Astrocyte of the cerebellum (primary cell): ENCODE measurements at regions not wholly inside any gene's neighbourhood (a gene's known extent, or its start where the extent isn't known, plus 50 kb on each side); places are given as distances from the start of the nearest gene placed in this dataset.

Experiments
- DNase-seq: peaks from one replicate; pipeline ENCODE4 v3.0.0-alpha.2; 2011; ENCODE audit warnings: low read depth
- H3K4me3 ChIP-seq: 2 replicates; pipeline ENCODE4 v1.5.1; 2011; ENCODE audit warnings: mild to moderate bottlenecking, low read depth, low read length, moderate library complexity
- CTCF ChIP-seq: IDR thresholded peaks from 2 replicates; pipeline ENCODE4 v1.5.1; 2012; ENCODE audit warnings: low read length, low read depth, moderate library complexity, mild to moderate bottlenecking; ENCODE audit errors: missing control alignments
- in situ Hi-C: cut with HindIII; loops from 2 replicates; pipeline ENCODE4 v1.10.0; 2017; ENCODE audit warnings: low sequenced_read_pairs

GRCh38 chr11:134577751-134578395 is 165.8 kb upstream of the B3GAT1 start:
- in situ Hi-C loops: loop anchor here (10.0 kb wide), 1 partner anchor 167 kb away; no protein-coding TSS in a partner anchor
- H3K4me3 ChIP-seq: no peak overlapping the region
- no peak for DNase-seq
- no peak for TF ChIP-seq CTCF

- H3K4me3 ChIP-seq: no peak overlapping the region
- no peak for TF ChIP-seq CTCF
- in situ Hi-C loops: loop anchor here (10.0 kb wide), 1 partner anchor 168 kb away; no protein-coding TSS in a partner anchor
- DNase-seq: no peak
Measured at GRCh38 chr11:134576721-134577171, 164.7 kb upstream of the B3GAT1 start.

GRCh38 chr11:134576286-134576685 is 164.2 kb upstream of the B3GAT1 start:
- no peak overlapping the region for H3K4me3 ChIP-seq
- no peak for TF ChIP-seq CTCF
- in situ Hi-C loops: loop anchor here (10.0 kb wide), 1 partner anchor 169 kb away; no protein-coding TSS in a partner anchor
- no peak for DNase-seq

GRCh38 chr11:134575504-134576230 is 163.6 kb upstream of the B3GAT1 start:
- H3K4me3 ChIP-seq: no peak overlapping the region
- in situ Hi-C loops: loop anchor here (10.0 kb wide), 1 partner anchor 169 kb away; no protein-coding TSS in a partner anchor
- DNase-seq: no peak
- no peak for TF ChIP-seq CTCF

GRCh38 chr11:134574947-134575346 is 162.9 kb upstream of the B3GAT1 start:
- DNase-seq: no peak
- in situ Hi-C loops: loop anchor here (10.0 kb wide), 1 partner anchor 170 kb away; no protein-coding TSS in a partner anchor
- H3K4me3 ChIP-seq: no peak overlapping the region
- no peak for TF ChIP-seq CTCF

GRCh38 chr11:134574425-134574824 is 162.4 kb upstream of the B3GAT1 start:
- H3K4me3 ChIP-seq: no peak overlapping the region
- in situ Hi-C loops: loop anchor here (10.0 kb wide), 1 partner anchor 170 kb away; no protein-coding TSS in a partner anchor
- no peak for DNase-seq
- no peak for TF ChIP-seq CTCF
